Right lobe of liver (tissue), 4 donors: ENCODE measurements at regions not wholly inside any gene's neighbourhood (a gene's known extent, or its start where the extent isn't known, plus 50 kb on each side); places are given as distances from the start of the nearest gene placed in this dataset.

Experiments used
- POLR2A ChIP-seq: fragments of 450-650 bp; IDR thresholded peaks from one replicate; pipeline ENCODE4 v1.6.1; 2017; ENCODE audit warnings: antibody characterized with exemption, mild to moderate bottlenecking
- TF ChIP-seq, protein P1 (sequence below), 4 donors: fragments of 200-600 bp in 3 of 4; fragments of 450-650 bp in 1 of 4; IDR thresholded peaks; one replicate each; pipeline versions ENCODE4 v1.5.1 to v1.8.0; 2016 to 2022; ENCODE audit warnings: antibody characterized with exemption in 4 of 4, mild to moderate bottlenecking in 2 of 4
- donor health status: DM: no; HTN: no; CAD: no.
- donor health status: DM: no; HTN: no; CAD: no.
- donor health status: DM: no; HTN: yes; CAD: no.

DNA sequence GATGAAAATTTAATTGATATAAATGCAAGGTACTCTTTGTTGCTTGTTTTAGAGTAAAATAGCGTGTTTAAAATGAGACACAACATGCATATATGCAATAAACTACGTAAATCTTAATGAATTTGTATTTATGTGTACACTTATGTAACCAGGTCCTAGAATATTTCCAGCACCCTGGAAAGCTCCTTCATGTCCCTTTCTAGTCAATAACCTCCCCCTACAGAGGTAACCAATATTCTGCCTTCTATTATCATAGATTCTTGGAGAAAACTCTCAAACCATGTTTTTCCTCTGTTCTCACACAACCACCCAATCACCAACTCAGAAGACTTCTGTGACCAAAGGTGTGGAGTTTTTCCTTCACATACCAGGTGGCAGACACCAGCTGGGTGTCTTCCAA is 79.6 kb upstream of the THUMPD2 start:
- TF ChIP-seq, protein P1, sequence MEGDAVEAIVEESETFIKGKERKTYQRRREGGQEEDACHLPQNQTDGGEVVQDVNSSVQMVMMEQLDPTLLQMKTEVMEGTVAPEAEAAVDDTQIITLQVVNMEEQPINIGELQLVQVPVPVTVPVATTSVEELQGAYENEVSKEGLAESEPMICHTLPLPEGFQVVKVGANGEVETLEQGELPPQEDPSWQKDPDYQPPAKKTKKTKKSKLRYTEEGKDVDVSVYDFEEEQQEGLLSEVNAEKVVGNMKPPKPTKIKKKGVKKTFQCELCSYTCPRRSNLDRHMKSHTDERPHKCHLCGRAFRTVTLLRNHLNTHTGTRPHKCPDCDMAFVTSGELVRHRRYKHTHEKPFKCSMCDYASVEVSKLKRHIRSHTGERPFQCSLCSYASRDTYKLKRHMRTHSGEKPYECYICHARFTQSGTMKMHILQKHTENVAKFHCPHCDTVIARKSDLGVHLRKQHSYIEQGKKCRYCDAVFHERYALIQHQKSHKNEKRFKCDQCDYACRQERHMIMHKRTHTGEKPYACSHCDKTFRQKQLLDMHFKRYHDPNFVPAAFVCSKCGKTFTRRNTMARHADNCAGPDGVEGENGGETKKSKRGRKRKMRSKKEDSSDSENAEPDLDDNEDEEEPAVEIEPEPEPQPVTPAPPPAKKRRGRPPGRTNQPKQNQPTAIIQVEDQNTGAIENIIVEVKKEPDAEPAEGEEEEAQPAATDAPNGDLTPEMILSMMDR (IDR thresholded peaks at IDR 0.05): no peak
- no peak for TF ChIP-seq POLR2A
